NCI-H524 treated with DMSO at 0.1 percent for 48 hours (cell line): ENCODE measurements at regions not wholly inside any gene's neighbourhood (a gene's known extent, or its start where the extent isn't known, plus 50 kb on each side); places are given as distances from the start of the nearest gene placed in this dataset.

Source experiments
- DNase-seq: peaks from one replicate; lab custom pipeline; 2025; lab: John Stamatoyannopoulos, UW

- DNase-seq = peak; percentile 27
Measured at GRCh38 chr3:186487819-186488218, 56.4 kb downstream of the CRYGS start.

GRCh38 chr3:186487037-186487436 lies 57.1 kb downstream of the CRYGS start:
- no peak for DNase-seq

- DNase-seq = no peak
Measured at GRCh38 chr3:186483611-186484340, 60.4 kb downstream of the CRYGS start.

GRCh38 chr3:186481526-186481925 lies 62.7 kb downstream of the CRYGS start:
- no peak for DNase-seq

- no peak for DNase-seq
Measured at GRCh38 chr3:186477876-186478275, 66.3 kb downstream of the CRYGS start.

GRCh38 chr3:186477033-186477432 lies 67.1 kb downstream of the CRYGS start:
- no peak for DNase-seq

GRCh38 chr3:186476541-186476940 lies 67.6 kb downstream of the CRYGS start:
- DNase-seq = no peak

GRCh38 chr3:186476044-186476468 lies 68.1 kb downstream of the CRYGS start:
- DNase-seq = no peak

- no peak for DNase-seq
Measured at GRCh38 chr3:186473166-186473565, 71.0 kb downstream of the CRYGS start.

GRCh38 chr3:186472456-186473008 lies 71.6 kb downstream of the CRYGS start:
- no peak for DNase-seq

- peak; percentile 67 for DNase-seq
Measured at GRCh38 chr3:186471771-186472170, 72.4 kb downstream of the CRYGS start.

- no peak for DNase-seq
Measured at GRCh38 chr3:186469525-186469924, 74.7 kb downstream of the CRYGS start.

GRCh38 chr3:186467969-186468368 lies 76.2 kb downstream of the CRYGS start:
- DNase-seq = no peak

GRCh38 chr3:186466391-186466974 lies 77.7 kb downstream of the CRYGS start:
- no peak for DNase-seq

GRCh38 chr3:186465508-186465907 lies 78.7 kb downstream of the CRYGS start:
- no peak for DNase-seq

- no peak for DNase-seq
Measured at GRCh38 chr3:186464424-186465093, 79.6 kb downstream of the CRYGS start.

- no peak for DNase-seq
Measured at GRCh38 chr3:186461141-186461540, 83.0 kb downstream of the CRYGS start.

GRCh38 chr3:186459108-186459467 lies 85.1 kb downstream of the CRYGS start:
- DNase-seq = no peak

GRCh38 chr3:186458306-186459107 lies 85.7 kb downstream of the CRYGS start:
- DNase-seq = no peak

GRCh38 chr3:186457236-186457635 lies 86.9 kb downstream of the CRYGS start:
- no peak for DNase-seq

- DNase-seq = no peak
Measured at GRCh38 chr3:186456731-186457191, 87.4 kb downstream of the CRYGS start.
